GM23338 (cell line): ENCODE measurements at regions not wholly inside any gene's neighbourhood (a gene's known extent, or its start where the extent isn't known, plus 50 kb on each side); places are given as distances from the start of the nearest gene placed in this dataset.

Experiments
- CREB1 ChIP-seq: fragments of 250-450 bp; sonication (Bioruptor Pico); IDR thresholded peaks from 2 replicates; pipeline ENCODE4 v1.5.0; 2020; ENCODE audit warnings: low read depth, mild to moderate bottlenecking, moderate library complexity
- EZH2 ChIP-seq: fragments of 200-600 bp; sonication (generic); IDR thresholded peaks from one replicate; pipeline ENCODE4 v1.8.0; 2017; ENCODE audit warnings: antibody characterized with exemption, mild to moderate bottlenecking, low read depth; ENCODE audit not compliant: unreplicated experiment
- EZH2phosphoT487 ChIP-seq: fragments of 200-600 bp; sonication (generic); IDR thresholded peaks from one replicate; pipeline ENCODE4 v1.8.1; 2018; ENCODE audit warnings: antibody characterized with exemption; ENCODE audit not compliant: unreplicated experiment
- JUNB ChIP-seq: IDR thresholded peaks from one replicate; pipeline ENCODE4 v1.6.1; 2016; ENCODE audit warnings: antibody characterized with exemption; ENCODE audit not compliant: unreplicated experiment
- NANOG ChIP-seq: IDR thresholded peaks from 2 replicates; pipeline ENCODE4 v1.6.1; 2016; ENCODE audit warnings: antibody characterized with exemption, borderline replicate concordance
- POLR2AphosphoS5 ChIP-seq: IDR thresholded peaks from 2 replicates; pipeline ENCODE4 v1.6.1; 2016; ENCODE audit warnings: antibody characterized with exemption, low read depth
- STAT1 ChIP-seq: IDR thresholded peaks from one replicate; pipeline ENCODE4 v1.6.1; 2016; ENCODE audit warnings: antibody characterized with exemption; ENCODE audit not compliant: unreplicated experiment
- ZNF331 ChIP-seq: fragments of 250-450 bp; sonication (Bioruptor Pico); IDR thresholded peaks from 2 replicates; pipeline ENCODE4 v1.5.0; 2020; ENCODE audit warnings: low read depth, mild to moderate bottlenecking, moderate library complexity
- TF ChIP-seq, protein P1 (sequence below), 2 experiments: fragments of 200-600 bp in 1 of 2; sonication (generic) in 1 of 2; conservative IDR thresholded peaks; 2 replicates each; pipeline versions ENCODE4 v1.5.1 to v1.6.1; 2016 to 2017; ENCODE audit warnings: antibody characterized with exemption in 2 of 2, low read depth in 2 of 2, mild to moderate bottlenecking in 2 of 2, moderate library complexity in 1 of 2
- TF ChIP-seq, protein P2 (sequence below): IDR thresholded peaks from one replicate; pipeline ENCODE4 v1.6.1; 2018; ENCODE audit warnings: antibody characterized with exemption; ENCODE audit not compliant: unreplicated experiment

DNA sequence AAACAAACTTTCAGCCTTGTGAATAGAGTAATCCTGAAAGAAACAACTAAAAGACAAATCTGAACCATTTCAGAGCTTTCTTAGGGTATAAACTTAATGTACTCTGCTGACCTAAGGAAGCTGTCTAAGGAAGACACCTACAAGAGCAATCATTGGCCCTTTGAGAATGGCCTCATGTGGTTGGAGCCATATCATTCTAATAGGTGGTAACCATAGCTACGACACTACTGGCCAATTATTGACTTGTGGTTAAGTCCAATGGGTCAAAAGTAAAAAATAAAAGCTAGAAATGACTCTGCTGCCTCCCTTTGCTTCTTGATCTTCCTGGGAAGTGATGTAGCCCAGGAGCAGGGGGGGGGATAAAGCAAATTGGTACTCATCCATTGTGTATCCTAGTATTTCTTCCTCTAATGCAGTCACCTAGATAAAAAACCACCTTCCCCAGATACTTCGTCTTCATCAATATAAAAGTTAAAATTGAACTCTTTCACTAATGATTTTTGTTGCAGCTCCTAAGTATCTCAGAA lies 547.0 kb downstream of the ARAP2 start:
- no peak for TF ChIP-seq EZH2phosphoT487
- TF ChIP-seq, protein P1, sequence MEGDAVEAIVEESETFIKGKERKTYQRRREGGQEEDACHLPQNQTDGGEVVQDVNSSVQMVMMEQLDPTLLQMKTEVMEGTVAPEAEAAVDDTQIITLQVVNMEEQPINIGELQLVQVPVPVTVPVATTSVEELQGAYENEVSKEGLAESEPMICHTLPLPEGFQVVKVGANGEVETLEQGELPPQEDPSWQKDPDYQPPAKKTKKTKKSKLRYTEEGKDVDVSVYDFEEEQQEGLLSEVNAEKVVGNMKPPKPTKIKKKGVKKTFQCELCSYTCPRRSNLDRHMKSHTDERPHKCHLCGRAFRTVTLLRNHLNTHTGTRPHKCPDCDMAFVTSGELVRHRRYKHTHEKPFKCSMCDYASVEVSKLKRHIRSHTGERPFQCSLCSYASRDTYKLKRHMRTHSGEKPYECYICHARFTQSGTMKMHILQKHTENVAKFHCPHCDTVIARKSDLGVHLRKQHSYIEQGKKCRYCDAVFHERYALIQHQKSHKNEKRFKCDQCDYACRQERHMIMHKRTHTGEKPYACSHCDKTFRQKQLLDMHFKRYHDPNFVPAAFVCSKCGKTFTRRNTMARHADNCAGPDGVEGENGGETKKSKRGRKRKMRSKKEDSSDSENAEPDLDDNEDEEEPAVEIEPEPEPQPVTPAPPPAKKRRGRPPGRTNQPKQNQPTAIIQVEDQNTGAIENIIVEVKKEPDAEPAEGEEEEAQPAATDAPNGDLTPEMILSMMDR (conservative IDR thresholded peaks at IDR 0.05; ENCODE audit: low read depth in 2 of 2) = no peak
- TF ChIP-seq POLR2AphosphoS5 = no peak
- no peak for TF ChIP-seq EZH2
- TF ChIP-seq JUNB = no peak
- no peak for TF ChIP-seq ZNF331 (CRISPR knock-in tag)
- TF ChIP-seq, protein P2, sequence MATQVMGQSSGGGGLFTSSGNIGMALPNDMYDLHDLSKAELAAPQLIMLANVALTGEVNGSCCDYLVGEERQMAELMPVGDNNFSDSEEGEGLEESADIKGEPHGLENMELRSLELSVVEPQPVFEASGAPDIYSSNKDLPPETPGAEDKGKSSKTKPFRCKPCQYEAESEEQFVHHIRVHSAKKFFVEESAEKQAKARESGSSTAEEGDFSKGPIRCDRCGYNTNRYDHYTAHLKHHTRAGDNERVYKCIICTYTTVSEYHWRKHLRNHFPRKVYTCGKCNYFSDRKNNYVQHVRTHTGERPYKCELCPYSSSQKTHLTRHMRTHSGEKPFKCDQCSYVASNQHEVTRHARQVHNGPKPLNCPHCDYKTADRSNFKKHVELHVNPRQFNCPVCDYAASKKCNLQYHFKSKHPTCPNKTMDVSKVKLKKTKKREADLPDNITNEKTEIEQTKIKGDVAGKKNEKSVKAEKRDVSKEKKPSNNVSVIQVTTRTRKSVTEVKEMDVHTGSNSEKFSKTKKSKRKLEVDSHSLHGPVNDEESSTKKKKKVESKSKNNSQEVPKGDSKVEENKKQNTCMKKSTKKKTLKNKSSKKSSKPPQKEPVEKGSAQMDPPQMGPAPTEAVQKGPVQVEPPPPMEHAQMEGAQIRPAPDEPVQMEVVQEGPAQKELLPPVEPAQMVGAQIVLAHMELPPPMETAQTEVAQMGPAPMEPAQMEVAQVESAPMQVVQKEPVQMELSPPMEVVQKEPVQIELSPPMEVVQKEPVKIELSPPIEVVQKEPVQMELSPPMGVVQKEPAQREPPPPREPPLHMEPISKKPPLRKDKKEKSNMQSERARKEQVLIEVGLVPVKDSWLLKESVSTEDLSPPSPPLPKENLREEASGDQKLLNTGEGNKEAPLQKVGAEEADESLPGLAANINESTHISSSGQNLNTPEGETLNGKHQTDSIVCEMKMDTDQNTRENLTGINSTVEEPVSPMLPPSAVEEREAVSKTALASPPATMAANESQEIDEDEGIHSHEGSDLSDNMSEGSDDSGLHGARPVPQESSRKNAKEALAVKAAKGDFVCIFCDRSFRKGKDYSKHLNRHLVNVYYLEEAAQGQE = no peak
- TF ChIP-seq CREB1 (CRISPR knock-in tag) = no peak
- TF ChIP-seq STAT1 = no peak
- no peak for TF ChIP-seq NANOG
